ENCODE measurements at regions not wholly inside any gene's neighbourhood (a gene's known extent, or its start where the extent isn't known, plus 50 kb on each side); places are given as distances from the start of the nearest gene placed in this dataset.

DNA sequence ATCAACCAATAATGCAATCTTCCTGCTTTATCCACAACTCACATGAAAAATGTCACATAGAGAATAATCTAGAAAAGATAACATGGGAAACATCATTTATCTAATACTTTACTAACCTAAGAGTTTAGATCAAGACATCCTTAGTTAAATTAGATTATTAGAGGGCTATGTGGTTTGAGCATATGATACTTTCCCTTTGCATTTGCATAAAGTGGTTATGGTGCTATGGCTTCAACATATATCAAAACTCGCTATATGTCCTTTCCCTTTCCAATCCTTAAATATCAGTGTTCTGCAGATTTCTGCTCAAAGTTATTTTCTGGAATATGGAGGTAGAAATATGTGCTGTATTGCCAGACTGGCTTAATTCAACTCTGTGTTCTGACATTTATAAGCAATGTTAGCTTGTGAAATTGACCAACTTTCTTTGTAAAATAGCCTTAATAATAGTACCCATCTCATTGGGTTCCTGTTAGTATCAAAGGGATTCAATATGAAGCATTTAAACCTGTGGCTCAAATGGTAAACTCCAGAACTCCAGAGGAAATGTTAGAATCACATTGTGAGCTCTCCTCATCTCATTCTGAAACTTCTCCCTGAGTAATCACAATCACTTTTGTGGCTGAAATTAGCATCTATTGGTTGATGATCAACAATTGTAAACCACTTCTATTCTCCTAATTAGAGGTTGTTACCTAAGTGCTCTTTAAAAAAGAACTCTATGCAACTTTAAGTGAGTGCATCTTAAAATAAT is 1089.9 kb upstream of the SLC39A10 start:
- Histone ChIP-seq H3K27ac (ENCODE audit: low read depth, low read length) (no peak overlapping the region), H3K4me1 (ENCODE audit: insufficient read depth, low read length) (no peaks in the 10 kb centered on the region), H3K9ac (ENCODE audit: low read depth, low read length) (no peak overlapping the region), H3K9me3 (ENCODE audit: insufficient read depth, low read depth, low read length) (0 out of 2 replicates have a peak, but pooled peaks cover 3% of the 10 kb centered on the region), H3K4me3 (ENCODE audit: low read length) (no peak overlapping the region), H3K27me3 (ENCODE audit: insufficient read depth, low read length) (no peaks in the 10 kb centered on the region), H3K36me3 (ENCODE audit: insufficient read depth, low read length) (no peaks in the 10 kb centered on the region)
- WGBS = no CpG with 5 or more reads among the region's 1 CpG

DNA sequence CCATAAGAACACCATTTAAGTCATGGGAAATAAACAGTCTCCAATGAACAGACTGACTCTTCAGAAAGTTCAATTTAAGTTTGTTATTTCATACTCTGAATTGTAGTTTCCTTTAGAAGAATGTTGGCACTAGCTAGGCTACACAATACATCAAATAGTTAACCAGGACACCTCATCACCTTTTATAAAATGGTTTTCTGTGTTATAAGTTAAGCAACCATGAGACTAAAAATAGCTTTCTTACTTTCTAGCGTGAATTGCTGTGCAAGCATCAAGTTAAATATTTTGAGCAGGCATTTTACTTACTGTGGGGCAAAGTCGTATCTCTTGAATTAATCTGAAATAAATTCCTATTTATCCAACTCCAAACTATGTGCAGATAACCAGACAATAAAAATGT is 1092.6 kb upstream of the SLC39A10 start:
- no CpG with 5 or more reads among the region's 2 CpGs for WGBS
- Histone ChIP-seq H3K36me3 (ENCODE audit: insufficient read depth, low read length) (no peaks in the 10 kb centered on the region), H3K27ac (ENCODE audit: low read depth, low read length) (no peak overlapping the region), H3K4me3 (ENCODE audit: low read length) (no peak overlapping the region), H3K4me1 (ENCODE audit: insufficient read depth, low read length) (no peaks in the 10 kb centered on the region), H3K9ac (ENCODE audit: low read depth, low read length) (no peak overlapping the region), H3K27me3 (ENCODE audit: insufficient read depth, low read length) (no peaks in the 10 kb centered on the region), H3K9me3 (ENCODE audit: insufficient read depth, low read depth, low read length) (peaks cover 17% of the 10 kb centered on the region)

DNA sequence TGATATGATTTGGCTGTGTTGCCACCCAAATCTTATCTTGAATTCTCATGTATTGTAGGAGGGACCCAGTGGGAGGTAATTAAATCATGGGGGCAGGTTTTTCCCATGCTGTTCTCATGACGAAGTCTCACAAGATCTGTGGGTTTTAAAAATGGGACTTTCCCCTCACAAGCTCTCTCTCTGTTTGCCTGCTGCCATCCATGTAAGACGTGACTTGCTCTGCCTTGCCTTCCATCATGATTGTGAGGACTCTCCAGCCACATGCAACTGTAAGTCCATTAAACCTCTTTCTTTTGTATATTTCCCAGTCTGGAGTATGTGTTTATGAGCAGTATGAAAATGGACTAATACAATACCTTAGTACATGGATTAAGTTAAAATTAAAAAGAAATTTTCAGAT is 1094.7 kb upstream of the SLC39A10 start:
- Histone ChIP-seq H3K27ac (ENCODE audit: low read depth, low read length) (no peak overlapping the region), H3K9me3 (ENCODE audit: insufficient read depth, low read depth, low read length) (peaks cover 18% of the 10 kb centered on the region), H3K9ac (ENCODE audit: low read depth, low read length) (no peak overlapping the region), H3K27me3 (ENCODE audit: insufficient read depth, low read length) (no peaks in the 10 kb centered on the region), H3K4me3 (ENCODE audit: low read length) (no peak overlapping the region), H3K4me1 (ENCODE audit: insufficient read depth, low read length) (no peaks in the 10 kb centered on the region), H3K36me3 (ENCODE audit: insufficient read depth, low read length) (no peaks in the 10 kb centered on the region)
- 95% methylated on average over 2 of the region's 2 CpGs for WGBS

DNA sequence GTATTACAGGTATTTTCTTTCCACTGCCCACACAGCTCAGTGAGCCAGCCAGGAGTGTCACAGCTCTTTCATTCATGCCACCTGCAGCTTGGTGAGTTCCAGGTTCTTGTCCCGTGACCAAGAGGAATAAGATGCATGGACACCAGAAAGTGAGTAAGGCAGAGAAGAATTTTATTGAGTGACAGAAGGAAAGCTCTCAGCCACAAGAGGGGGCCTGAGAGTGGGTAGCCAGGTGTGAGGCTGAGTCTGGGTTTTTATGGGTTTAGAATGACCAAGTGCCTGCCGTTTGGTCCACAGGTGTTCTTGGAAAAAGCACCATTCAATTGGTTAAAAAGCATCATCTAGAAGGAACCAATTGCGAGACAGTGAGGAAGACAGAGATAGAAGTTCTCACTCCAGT is 1097.1 kb upstream of the SLC39A10 start:
- WGBS = 97% methylated on average over 3 of the region's 3 CpGs
- Histone ChIP-seq H3K36me3 (ENCODE audit: insufficient read depth, low read length) (no peaks in the 10 kb centered on the region), H3K4me1 (ENCODE audit: insufficient read depth, low read length) (no peaks in the 10 kb centered on the region), H3K27me3 (ENCODE audit: insufficient read depth, low read length) (no peaks in the 10 kb centered on the region), H3K27ac (ENCODE audit: low read depth, low read length) (no peak overlapping the region), H3K9ac (ENCODE audit: low read depth, low read length) (no peak overlapping the region), H3K4me3 (ENCODE audit: low read length) (no peak overlapping the region), H3K9me3 (ENCODE audit: insufficient read depth, low read depth, low read length) (peaks cover 18% of the 10 kb centered on the region)

DNA sequence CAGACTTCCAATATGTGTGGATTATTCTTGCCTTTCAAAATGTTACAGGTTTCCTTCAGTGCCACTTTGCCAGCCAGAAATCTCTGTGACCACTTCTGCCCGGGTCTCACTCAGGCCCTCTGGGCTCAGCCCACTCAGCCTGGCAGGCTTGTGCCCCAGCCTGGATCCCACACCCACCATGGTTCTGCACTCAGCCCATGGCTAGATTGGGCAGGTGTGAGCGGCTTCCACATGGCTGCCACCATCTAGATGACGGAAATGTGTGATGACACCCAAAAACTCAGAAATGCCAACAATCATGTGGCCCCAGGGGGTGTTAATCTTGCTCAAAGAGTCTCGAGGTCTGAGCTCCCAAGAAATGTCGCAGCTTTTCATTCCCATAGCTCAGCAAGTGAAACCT is 1097.5 kb upstream of the SLC39A10 start:
- no peaks in the 10 kb centered on the region for H3K4me1 ChIP-seq (ENCODE audit: insufficient read depth, low read length)
- peaks cover 18% of the 10 kb centered on the region for H3K9me3 ChIP-seq (ENCODE audit: insufficient read depth, low read depth, low read length)
- H3K9ac ChIP-seq (ENCODE audit: low read depth, low read length) = no peak overlapping the region
- WGBS = 93% methylated on average over 5 of the region's 5 CpGs
- H3K27me3 ChIP-seq (ENCODE audit: insufficient read depth, low read length) = no peaks in the 10 kb centered on the region
- no peak overlapping the region for H3K27ac ChIP-seq (ENCODE audit: low read depth, low read length)
- no peak overlapping the region for H3K4me3 ChIP-seq (ENCODE audit: low read length)
- no peaks in the 10 kb centered on the region for H3K36me3 ChIP-seq (ENCODE audit: insufficient read depth, low read length)

DNA sequence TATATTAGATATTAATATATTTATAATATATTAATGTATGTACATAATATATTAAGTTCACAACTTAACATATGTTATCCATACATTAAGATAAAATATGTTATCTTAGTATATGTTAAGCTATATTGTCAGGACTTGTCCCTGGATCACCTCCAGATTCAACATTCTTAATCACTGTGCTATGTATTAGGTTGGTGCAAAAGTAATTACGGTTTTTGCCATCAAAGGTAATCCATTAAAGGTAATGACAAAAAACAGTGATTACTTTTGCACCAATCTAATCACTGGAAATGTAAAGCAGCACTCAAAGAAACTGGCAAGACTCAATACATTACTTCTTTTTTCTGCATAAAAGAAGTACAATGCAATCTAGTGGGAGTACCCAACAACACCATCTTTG is 1099.0 kb upstream of the SLC39A10 start:
- Histone ChIP-seq H3K4me1 (ENCODE audit: insufficient read depth, low read length) (no peaks in the 10 kb centered on the region), H3K4me3 (ENCODE audit: low read length) (no peak overlapping the region), H3K27ac (ENCODE audit: low read depth, low read length) (no peak overlapping the region), H3K9ac (ENCODE audit: low read depth, low read length) (no peak overlapping the region), H3K36me3 (ENCODE audit: insufficient read depth, low read length) (no peaks in the 10 kb centered on the region), H3K27me3 (ENCODE audit: insufficient read depth, low read length) (no peaks in the 10 kb centered on the region), H3K9me3 (ENCODE audit: insufficient read depth, low read depth, low read length) (peaks cover 18% of the 10 kb centered on the region)
- WGBS = 100% methylated on average over 1 of the region's 1 CpG

DNA sequence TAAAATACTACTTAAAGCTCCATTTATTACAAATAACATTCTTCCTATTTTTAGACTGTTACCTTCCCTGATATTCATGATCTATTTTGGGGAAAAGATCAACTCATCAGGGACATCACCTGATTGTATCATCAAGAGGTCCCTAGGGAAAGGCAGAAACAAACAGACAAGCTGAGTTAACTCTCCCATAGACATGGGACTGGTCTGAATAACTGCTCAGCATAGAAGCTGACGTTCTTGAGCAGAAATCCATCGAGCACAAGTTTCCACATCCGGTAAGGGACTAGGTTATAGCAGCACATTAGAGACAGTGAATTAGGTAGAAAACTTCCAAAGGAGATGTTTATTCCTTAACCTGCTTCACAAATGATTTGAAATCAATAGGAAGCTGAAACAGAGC is 1100.4 kb upstream of the SLC39A10 start:
- Histone ChIP-seq H3K4me3 (ENCODE audit: low read length) (no peak overlapping the region), H3K9ac (ENCODE audit: low read depth, low read length) (no peak overlapping the region), H3K4me1 (ENCODE audit: insufficient read depth, low read length) (no peaks in the 10 kb centered on the region), H3K27ac (ENCODE audit: low read depth, low read length) (no peak overlapping the region), H3K9me3 (ENCODE audit: insufficient read depth, low read depth, low read length) (peaks cover 15% of the 10 kb centered on the region), H3K27me3 (ENCODE audit: insufficient read depth, low read length) (no peaks in the 10 kb centered on the region), H3K36me3 (ENCODE audit: insufficient read depth, low read length) (no peaks in the 10 kb centered on the region)
- WGBS = 86% methylated on average over 3 of the region's 3 CpGs

DNA sequence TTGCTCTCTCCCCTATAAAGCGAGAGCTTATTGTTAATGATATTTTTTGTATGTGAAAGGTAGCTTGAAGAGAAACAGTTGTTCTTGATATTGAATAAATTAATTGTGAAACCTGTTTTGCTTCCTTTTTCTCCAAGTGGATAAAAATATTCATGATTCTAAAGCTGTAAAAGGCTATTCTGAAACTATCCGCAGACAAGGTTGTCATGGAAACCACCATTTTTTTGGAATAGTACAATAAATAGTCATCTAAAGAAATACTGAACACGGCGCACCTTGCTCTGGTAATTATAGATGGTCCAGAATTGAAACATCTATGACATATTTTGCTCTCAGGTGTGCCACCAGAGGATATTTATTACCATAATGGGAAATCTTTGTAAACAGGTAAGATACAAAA is 1103.0 kb upstream of the SLC39A10 start:
- Histone ChIP-seq H3K4me1 (ENCODE audit: insufficient read depth, low read length) (no peaks in the 10 kb centered on the region), H3K9ac (ENCODE audit: low read depth, low read length) (no peak overlapping the region), H3K36me3 (ENCODE audit: insufficient read depth, low read length) (no peaks in the 10 kb centered on the region), H3K27me3 (ENCODE audit: insufficient read depth, low read length) (no peaks in the 10 kb centered on the region), H3K27ac (ENCODE audit: low read depth, low read length) (no peak overlapping the region), H3K4me3 (ENCODE audit: low read length) (no peak overlapping the region), H3K9me3 (ENCODE audit: insufficient read depth, low read depth, low read length) (no peaks in the 10 kb centered on the region)
- WGBS = 100% methylated on average over 2 of the region's 4 CpGs

DNA sequence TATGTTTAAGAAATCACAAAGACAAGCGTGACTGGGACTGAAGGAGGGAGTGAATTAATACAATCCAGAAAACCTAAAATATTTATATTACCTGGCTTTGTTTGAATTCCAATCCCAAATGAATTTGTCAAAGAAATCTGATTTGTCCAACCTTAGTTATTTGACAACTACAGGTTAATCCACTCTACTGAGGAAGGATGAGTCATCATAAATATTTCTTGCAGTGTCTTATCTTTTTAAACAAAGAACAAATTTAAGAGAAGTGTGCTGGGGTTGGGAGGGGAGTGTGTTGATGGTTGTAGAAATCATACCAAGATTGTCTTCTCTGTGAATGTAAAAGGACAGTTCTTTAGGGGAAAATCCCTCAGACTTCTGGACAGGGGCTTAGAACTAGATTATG is 1106.3 kb upstream of the SLC39A10 start:
- no peak overlapping the region for H3K4me3 ChIP-seq (ENCODE audit: low read length)

DNA sequence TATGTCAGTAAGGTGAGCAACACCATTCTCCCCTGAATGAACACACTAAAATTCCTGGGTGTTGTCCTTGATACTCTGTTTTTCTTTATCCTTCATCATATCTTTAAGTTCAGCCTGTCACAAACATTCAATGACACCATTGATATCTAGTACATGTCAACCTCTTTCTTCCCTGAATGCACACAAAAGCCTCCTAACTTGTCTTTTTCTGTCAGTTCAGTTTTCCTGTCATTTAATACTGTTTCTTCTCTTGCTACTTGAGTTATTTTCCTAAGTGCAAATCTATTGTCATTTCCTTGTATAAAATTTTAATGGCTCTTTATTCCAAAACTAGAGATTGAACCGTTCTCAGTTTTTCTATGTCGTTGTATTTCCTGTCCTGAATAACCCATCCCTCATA is 1107.6 kb upstream of the SLC39A10 start:
- no peaks in the 10 kb centered on the region for H3K27me3 ChIP-seq (ENCODE audit: insufficient read depth, low read length)
- no peaks in the 10 kb centered on the region for H3K4me1 ChIP-seq (ENCODE audit: insufficient read depth, low read length)
- H3K9ac ChIP-seq (ENCODE audit: low read depth, low read length) = no peak overlapping the region
- H3K4me3 ChIP-seq (ENCODE audit: low read length) = no peak overlapping the region
- no peaks in the 10 kb centered on the region for H3K9me3 ChIP-seq (ENCODE audit: insufficient read depth, low read depth, low read length)
- no peak overlapping the region for H3K27ac ChIP-seq (ENCODE audit: low read depth, low read length)
- WGBS = 95% methylated on average over 2 of the region's 2 CpGs
- H3K36me3 ChIP-seq (ENCODE audit: insufficient read depth, low read length) = no peaks in the 10 kb centered on the region

More for the DNA sequence above, 1106.3 kb upstream of the SLC39A10 start:
- H3K9ac ChIP-seq (ENCODE audit: low read depth, low read length) = no peak overlapping the region
- H3K4me1 ChIP-seq (ENCODE audit: insufficient read depth, low read length) = no peaks in the 10 kb centered on the region
- WGBS = no CpG with 5 or more reads among the region's 1 CpG
- no peaks in the 10 kb centered on the region for H3K27me3 ChIP-seq (ENCODE audit: insufficient read depth, low read length)
- H3K36me3 ChIP-seq (ENCODE audit: insufficient read depth, low read length) = no peaks in the 10 kb centered on the region
- H3K9me3 ChIP-seq (ENCODE audit: insufficient read depth, low read depth, low read length) = no peaks in the 10 kb centered on the region
- no peak overlapping the region for H3K27ac ChIP-seq (ENCODE audit: low read depth, low read length)

DNA sequence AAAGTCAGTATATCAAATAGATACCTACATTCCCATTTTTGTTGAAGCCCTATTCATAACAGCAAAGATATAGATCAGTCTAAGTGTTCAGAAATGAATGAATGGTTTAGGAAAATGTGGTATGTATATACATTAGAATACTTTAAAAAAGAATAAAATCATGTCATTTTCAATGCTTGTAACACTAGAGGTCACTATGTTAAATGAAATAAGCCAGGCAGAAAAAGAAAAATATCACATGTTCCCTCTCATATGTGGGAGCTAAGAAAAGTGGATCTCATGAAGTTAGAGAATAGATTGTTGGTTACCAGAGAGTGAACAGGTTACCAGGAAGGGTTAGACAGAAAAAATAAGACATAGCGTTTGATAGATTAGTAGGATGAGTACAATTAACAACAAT is 1111.0 kb upstream of the SLC39A10 start:
- 89% methylated on average over 1 of the region's 1 CpG for WGBS
- H3K4me3 ChIP-seq (ENCODE audit: low read length) = no peak overlapping the region
- H3K27me3 ChIP-seq (ENCODE audit: insufficient read depth, low read length) = no peaks in the 10 kb centered on the region
- no peaks in the 10 kb centered on the region for H3K36me3 ChIP-seq (ENCODE audit: insufficient read depth, low read length)
- H3K9me3 ChIP-seq (ENCODE audit: insufficient read depth, low read depth, low read length) = no peaks in the 10 kb centered on the region
- H3K27ac ChIP-seq (ENCODE audit: low read depth, low read length) = no peak overlapping the region
- H3K9ac ChIP-seq (ENCODE audit: low read depth, low read length) = no peak overlapping the region
- H3K4me1 ChIP-seq (ENCODE audit: insufficient read depth, low read length) = no peaks in the 10 kb centered on the region

DNA sequence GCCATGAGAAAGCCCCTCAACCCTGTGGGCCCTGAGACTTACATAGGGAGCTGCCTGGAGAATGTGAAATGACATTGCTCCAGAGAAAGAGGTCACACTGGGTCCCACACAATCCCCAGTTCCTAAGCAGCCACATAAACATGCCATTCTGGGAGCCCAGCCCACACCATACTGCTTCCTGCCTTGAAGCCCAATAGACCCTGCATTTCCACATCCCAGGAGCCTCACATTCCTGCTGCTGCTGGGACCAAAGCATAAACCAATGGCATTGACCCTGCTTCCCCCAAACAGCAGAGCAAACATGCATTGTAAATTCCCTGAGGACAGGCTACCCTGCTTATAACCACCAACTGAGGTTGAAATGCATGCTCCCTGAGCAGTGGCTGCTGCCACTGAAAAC is 1117.6 kb upstream of the SLC39A10 start:
- Histone ChIP-seq H3K4me1 (ENCODE audit: insufficient read depth, low read length) (no peaks in the 10 kb centered on the region), H3K36me3 (ENCODE audit: insufficient read depth, low read length) (no peaks in the 10 kb centered on the region), H3K4me3 (ENCODE audit: low read length) (no peak overlapping the region), H3K9me3 (ENCODE audit: insufficient read depth, low read depth, low read length) (no peaks in the 10 kb centered on the region), H3K9ac (ENCODE audit: low read depth, low read length) (no peak overlapping the region), H3K27ac (ENCODE audit: low read depth, low read length) (no peak overlapping the region), H3K27me3 (ENCODE audit: insufficient read depth, low read length) (no peaks in the 10 kb centered on the region)
